Heart right ventricle (tissue), 16 donors: ENCODE measurements at regions not wholly inside any gene's neighbourhood (a gene's known extent, or its start where the extent isn't known, plus 50 kb on each side); places are given as distances from the start of the nearest gene placed in this dataset.

Source experiments
- ATAC-seq, 8 donors: fragments of 200-7000 bp; cut with Tn5 transposase; one replicate each; pipeline ENCODE4 v1.9.1; 2020; ENCODE audit warnings: mild to moderate bottlenecking in 8 of 8, moderate library complexity in 8 of 8, moderate number of reproducible peaks in 1 of 8
- DNase-seq, 2 donors: peaks; one replicate each; pipeline ENCODE4 v3.0.0-alpha.2; 2020
- H3K27ac ChIP-seq, 10 donors: fragments of 200-600 bp; sonication (generic) in 2 of 10; one replicate each; pipeline versions ENCODE4 v1.5.0 to v1.8.0; 2020 to 2022; ENCODE audit warnings: mild to moderate bottlenecking in 3 of 10
- H3K27me3 ChIP-seq, 7 donors: fragments of 200-600 bp; one replicate each; pipeline ENCODE4 v1.8.0; 2021 to 2022; ENCODE audit warnings: mild to moderate bottlenecking in 2 of 7
- H3K36me3 ChIP-seq, 9 donors: fragments of 200-600 bp; sonication (generic) in 1 of 9; one replicate each; pipeline versions ENCODE4 v1.5.0 to v1.8.0; 2020 to 2022; ENCODE audit warnings: mild to moderate bottlenecking in 2 of 9
- H3K4me1 ChIP-seq, 9 donors: fragments of 200-600 bp; sonication (generic) in 1 of 9; one replicate each; pipeline versions ENCODE4 v1.5.0 to v1.8.0; 2020 to 2022; ENCODE audit warnings: mild to moderate bottlenecking in 4 of 9
- H3K4me3 ChIP-seq, 10 donors: fragments of 200-600 bp; sonication (generic) in 2 of 10; one replicate each; pipeline versions ENCODE4 v1.5.0 to v1.8.0; 2020 to 2022; ENCODE audit warnings: mild to moderate bottlenecking in 7 of 10, moderate library complexity in 2 of 10
- H3K9me3 ChIP-seq, 11 donors: fragments of 200-600 bp in 10 of 11; sonication (generic) in 2 of 11; one replicate each; pipeline versions ENCODE4 v1.5.0 to v1.8.0; 2013 to 2022; ENCODE audit warnings: mild to moderate bottlenecking in 2 of 11, control low read depth in 1 of 11, moderate library complexity in 1 of 11
- WGBS, 2 donors: extraction: QIAGEN DNeasy Blood & Tissue Kit; methylation state at CpG; one replicate each; pipeline ENCODE4 v1.1.7; 2013; ENCODE audit warnings: inconsistent platforms in 1 of 2; 5-methylcytosine and 5-hydroxymethylcytosine counted together
- intact Hi-C, 10 donors: fragments of 100-400 bp; cut with DNase I; formaldehyde crosslinking; loops; one replicate each; pipeline versions ENCODE4 v1.11.1 to v1.14.2; 2022
- TF ChIP-seq, protein P1 (sequence below), 9 donors: fragments of 200-600 bp; sonication (generic) in 2 of 9; IDR thresholded peaks; one replicate each; pipeline versions ENCODE4 v1.5.0 to v1.8.0; 2021 to 2022; ENCODE audit warnings: antibody characterized with exemption in 9 of 9, mild to moderate bottlenecking in 5 of 9, moderate library complexity in 1 of 9
- donor health status: Arrhythmogenic right ventricular cardiomyopathy.
- donor health status: ischemic (EF 13 %, LVEDD 7.1; RV severe dilation, severe dysfunction).
- donor health status: healthy with polysubstance abuse.
- donor health status: DM: no; HTN: yes; CAD: no.
- donor health status: DM: no; HTN: no; CAD: no.
- donor health status: ischemic (EF 25% LVEDD 6.9; RV normal size, moderate dysfunction).
- donor health status: ischemic (EF 25% LVEDD 5.7; RV mildly dilated, moderate dysfunction).
- donor health status: healthy.
- donor health status: DM: yes; HTN: yes; CAD: no.
- donor health status: Ischemic cardiomyopathy.
- donor health status: ischemic (EF 35%, LVEDD 5.7; RV mildly dilated, moderate dysfunction).
- donor health status: nonischemic (EF 11% LVEDD 7.7; RV severe dilation, severe dysfunction).
- donor health status: DM: yes; HTN: yes; CAD: no.
- donor health status: PGD.
- donor health status: ischemic (EF 29% LVEDD 5.4; RV normal size, mild dysfunction).
- donor health status: nonischemic (EF 23%, LVEDD 6.1; RV moderate dilation, normal function).

- DNase-seq = no peak
- TF ChIP-seq, protein P1, sequence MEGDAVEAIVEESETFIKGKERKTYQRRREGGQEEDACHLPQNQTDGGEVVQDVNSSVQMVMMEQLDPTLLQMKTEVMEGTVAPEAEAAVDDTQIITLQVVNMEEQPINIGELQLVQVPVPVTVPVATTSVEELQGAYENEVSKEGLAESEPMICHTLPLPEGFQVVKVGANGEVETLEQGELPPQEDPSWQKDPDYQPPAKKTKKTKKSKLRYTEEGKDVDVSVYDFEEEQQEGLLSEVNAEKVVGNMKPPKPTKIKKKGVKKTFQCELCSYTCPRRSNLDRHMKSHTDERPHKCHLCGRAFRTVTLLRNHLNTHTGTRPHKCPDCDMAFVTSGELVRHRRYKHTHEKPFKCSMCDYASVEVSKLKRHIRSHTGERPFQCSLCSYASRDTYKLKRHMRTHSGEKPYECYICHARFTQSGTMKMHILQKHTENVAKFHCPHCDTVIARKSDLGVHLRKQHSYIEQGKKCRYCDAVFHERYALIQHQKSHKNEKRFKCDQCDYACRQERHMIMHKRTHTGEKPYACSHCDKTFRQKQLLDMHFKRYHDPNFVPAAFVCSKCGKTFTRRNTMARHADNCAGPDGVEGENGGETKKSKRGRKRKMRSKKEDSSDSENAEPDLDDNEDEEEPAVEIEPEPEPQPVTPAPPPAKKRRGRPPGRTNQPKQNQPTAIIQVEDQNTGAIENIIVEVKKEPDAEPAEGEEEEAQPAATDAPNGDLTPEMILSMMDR (IDR thresholded peaks at IDR 0.05) = no peak
Measured at GRCh38 chr17:53428913-53429312, 393.8 kb upstream of the KIF2B start.

GRCh38 chr17:53426505-53426904, 396.2 kb upstream of the KIF2B start:
- intact Hi-C loops = no loop called here
- no peak for ATAC-seq
- H3K36me3 ChIP-seq = no peaks in the 10 kb centered on the region
- H3K27ac ChIP-seq = no peak overlapping the region
- H3K4me1 ChIP-seq = no peaks in the 10 kb centered on the region
- H3K9me3 ChIP-seq = peaks cover 0 to 7% (median 0%) of the 10 kb centered on the region in 11 donors
- DNase-seq = no peak
- H3K4me3 ChIP-seq = no peak overlapping the region
- H3K27me3 ChIP-seq = no peaks in the 10 kb centered on the region
- TF ChIP-seq, protein P1 (IDR thresholded peaks at IDR 0.05) = no peak
- WGBS, 2 donors = 73 to 84% methylated on average over 3 of the region's 3 CpGs

More at GRCh38 chr17:53428913-53429312, 393.8 kb upstream of the KIF2B start:
- no peaks in the 10 kb centered on the region for H3K4me1 ChIP-seq
- H3K9me3 ChIP-seq = peaks cover 0 to 7% (median 0%) of the 10 kb centered on the region in 11 donors
- 86 to 89% methylated on average over 1 of the region's 1 CpG for WGBS, 2 donors
- no peak overlapping the region for H3K4me3 ChIP-seq
- no peaks in the 10 kb centered on the region for H3K27me3 ChIP-seq
- ATAC-seq = no peak
- H3K36me3 ChIP-seq = no peaks in the 10 kb centered on the region
- intact Hi-C loops = no loop called here
- H3K27ac ChIP-seq = no peak overlapping the region

- Histone ChIP-seq H3K4me3 (no peak overlapping the region), H3K36me3 (no peaks in the 10 kb centered on the region), H3K27me3 (no peaks in the 10 kb centered on the region), H3K9me3 (peaks cover 0 to 10% (median 0%) of the 10 kb centered on the region in 11 donors), H3K4me1 (no peaks in the 10 kb centered on the region), H3K27ac (no peak overlapping the region)
- TF ChIP-seq, protein P1 (IDR thresholded peaks at IDR 0.05) = no peak
- WGBS, 2 donors = 87 to 90% methylated on average over 4 of the region's 4 CpGs
- ATAC-seq = no peak
- DNase-seq = no peak
- intact Hi-C loops = no loop called here
Measured at GRCh38 chr17:53420035-53420641, 402.6 kb upstream of the KIF2B start.

GRCh38 chr17:53409588-53409987, 413.1 kb upstream of the KIF2B start:
- Histone ChIP-seq H3K27ac (no peak overlapping the region), H3K9me3 (peaks cover 0 to 43% (median 16%) of the 10 kb centered on the region in 11 donors), H3K36me3 (no peaks in the 10 kb centered on the region), H3K4me3 (no peak overlapping the region), H3K27me3 (no peaks in the 10 kb centered on the region), H3K4me1 (no peaks in the 10 kb centered on the region)
- intact Hi-C loops = no loop called here
- ATAC-seq (no peak), DNase-seq (no peak)
- WGBS, 2 donors = 62 to 68% methylated on average over 2 of the region's 2 CpGs
- TF ChIP-seq, protein P1 (IDR thresholded peaks at IDR 0.05) = no peak
